H1 (cell line): ENCODE measurements at regions not wholly inside any gene's neighbourhood (a gene's known extent, or its start where the extent isn't known, plus 50 kb on each side); places are given as distances from the start of the nearest gene placed in this dataset.

Experiments
- BCL11A ChIP-seq, 2 experiments: IDR thresholded peaks; one replicate each; pipeline ENCODE4 v1.6.1; 2011; ENCODE audit warnings: low read depth in 2 of 2, low read length in 2 of 2, mild to moderate bottlenecking in 2 of 2
- CREB1 ChIP-seq: IDR thresholded peaks from 2 replicates; pipeline ENCODE4 v1.6.1; 2012; ENCODE audit warnings: inconsistent platforms
- EZH2 ChIP-seq: fragments of 200-600 bp; sonication (generic); IDR thresholded peaks from 2 replicates; pipeline ENCODE4 v1.7.1; 2012; ENCODE audit warnings: low read depth, mild to moderate bottlenecking, moderate library complexity, low read length, inconsistent platforms; ENCODE audit not compliant: severe bottlenecking
- KDM5A ChIP-seq: fragments of 200-600 bp; IDR thresholded peaks from 2 replicates; pipeline ENCODE4 v1.7.1; 2012; ENCODE audit warnings: mild to moderate bottlenecking, low read length, inconsistent platforms, mixed read lengths
- MAFK ChIP-seq: IDR thresholded peaks from 2 replicates; pipeline ENCODE4 v1.6.1; 2012; ENCODE audit warnings: low read depth, mild to moderate bottlenecking, improper control_type of control experiment, low read length
- POLR2A ChIP-seq, 2 experiments: IDR thresholded peaks; 1 replicate in 1 of 2; 2 replicates in 1 of 2; pipeline ENCODE4 v1.6.1; 2011; ENCODE audit warnings: low read depth in 2 of 2, low read length in 2 of 2, mild to moderate bottlenecking in 2 of 2; ENCODE audit errors: control extremely low read depth in 1 of 2
- POLR2AphosphoS5 ChIP-seq: IDR thresholded peaks from 2 replicates; pipeline ENCODE4 v1.6.1; 2011; ENCODE audit warnings: low read depth, low read length
- RFX5 ChIP-seq: IDR thresholded peaks from 2 replicates; pipeline ENCODE4 v1.6.1; 2011; ENCODE audit warnings: low read depth, low read length, improper control_type of control experiment, borderline replicate concordance
- TF ChIP-seq, protein P1 (sequence below), 3 experiments: IDR thresholded peaks; 1 replicate in 2 of 3; 2 replicates in 1 of 3; pipeline versions ENCODE4 v1.5.1 to v1.6.1; 2011; ENCODE audit warnings: low read length in 3 of 3, mild to moderate bottlenecking in 3 of 3, inconsistent platforms in 2 of 3, low read depth in 1 of 3, moderate library complexity in 1 of 3; ENCODE audit not compliant: insufficient read depth in 1 of 3; ENCODE audit errors: control extremely low read depth in 1 of 3
- TF ChIP-seq, protein P2 (sequence below): IDR thresholded peaks from 2 replicates; pipeline ENCODE4 v1.6.1; 2012; ENCODE audit warnings: inconsistent platforms

DNA sequence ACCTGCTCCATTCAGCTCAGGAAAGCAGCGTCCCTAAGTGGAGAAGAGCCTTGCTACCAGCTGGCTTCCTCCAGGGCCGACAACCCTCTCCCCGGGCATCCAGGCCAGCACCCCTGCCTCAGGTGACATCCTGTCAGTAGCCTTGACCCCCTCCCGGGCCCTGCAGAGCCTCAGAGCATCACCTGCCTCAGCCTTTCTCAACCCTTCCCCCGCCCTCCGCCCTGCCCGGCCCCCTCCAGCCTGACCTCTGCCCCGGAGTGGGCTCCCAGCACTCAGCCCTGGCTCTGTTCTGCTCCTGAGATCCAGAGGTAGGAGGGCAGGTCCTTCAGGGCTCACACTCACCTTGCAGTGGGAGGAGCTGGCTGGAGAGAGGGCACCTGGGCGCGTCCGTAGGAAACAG lies 73.8 kb upstream of the METRNL start:
- TF ChIP-seq EZH2 (no peak), POLR2A (IDR thresholded peaks at IDR 0.05; ENCODE audit: control extremely low read depth in 1 of 2, low read depth in 2 of 2, low read length in 2 of 2) (no peak), BCL11A (IDR thresholded peaks at IDR 0.05; ENCODE audit: low read depth in 2 of 2, low read length in 2 of 2) (no peak), CREB1 (no peak), POLR2AphosphoS5 (no peak), KDM5A (no peak), RFX5 (no peak), MAFK (no peak)
- TF ChIP-seq, protein P1, sequence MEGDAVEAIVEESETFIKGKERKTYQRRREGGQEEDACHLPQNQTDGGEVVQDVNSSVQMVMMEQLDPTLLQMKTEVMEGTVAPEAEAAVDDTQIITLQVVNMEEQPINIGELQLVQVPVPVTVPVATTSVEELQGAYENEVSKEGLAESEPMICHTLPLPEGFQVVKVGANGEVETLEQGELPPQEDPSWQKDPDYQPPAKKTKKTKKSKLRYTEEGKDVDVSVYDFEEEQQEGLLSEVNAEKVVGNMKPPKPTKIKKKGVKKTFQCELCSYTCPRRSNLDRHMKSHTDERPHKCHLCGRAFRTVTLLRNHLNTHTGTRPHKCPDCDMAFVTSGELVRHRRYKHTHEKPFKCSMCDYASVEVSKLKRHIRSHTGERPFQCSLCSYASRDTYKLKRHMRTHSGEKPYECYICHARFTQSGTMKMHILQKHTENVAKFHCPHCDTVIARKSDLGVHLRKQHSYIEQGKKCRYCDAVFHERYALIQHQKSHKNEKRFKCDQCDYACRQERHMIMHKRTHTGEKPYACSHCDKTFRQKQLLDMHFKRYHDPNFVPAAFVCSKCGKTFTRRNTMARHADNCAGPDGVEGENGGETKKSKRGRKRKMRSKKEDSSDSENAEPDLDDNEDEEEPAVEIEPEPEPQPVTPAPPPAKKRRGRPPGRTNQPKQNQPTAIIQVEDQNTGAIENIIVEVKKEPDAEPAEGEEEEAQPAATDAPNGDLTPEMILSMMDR (IDR thresholded peaks at IDR 0.05; ENCODE audit: control extremely low read depth in 1 of 3, insufficient read depth in 1 of 3, low read depth in 1 of 3, low read length in 3 of 3) = no peak
- TF ChIP-seq, protein P2, sequence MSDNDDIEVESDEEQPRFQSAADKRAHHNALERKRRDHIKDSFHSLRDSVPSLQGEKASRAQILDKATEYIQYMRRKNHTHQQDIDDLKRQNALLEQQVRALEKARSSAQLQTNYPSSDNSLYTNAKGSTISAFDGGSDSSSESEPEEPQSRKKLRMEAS = no peak
